SK-N-SH (cell line): ENCODE measurements at regions not wholly inside any gene's neighbourhood (a gene's known extent, or its start where the extent isn't known, plus 50 kb on each side); places are given as distances from the start of the nearest gene placed in this dataset.

Source experiments
- CTCF ChIA-PET: fragments of 300-600, 350-600 bp; formaldehyde crosslinking; extraction: SDS; loops from one replicate; lab custom pipeline; 2021; lab: Yijun Ruan, JAX
- POLR2A ChIA-PET: fragments of 350-600 bp; sonication (Branson Sonifier 250); formaldehyde crosslinking; extraction: SDS; loops from one replicate; lab custom pipeline; 2020; ENCODE audit warnings: antibody characterized with exemption, inconsistent platforms; lab: Yijun Ruan, JAX
- DNase-seq: peaks from one replicate; pipeline ENCODE4 v3.0.0; 2012
- H2AFZ ChIP-seq: fragments of 200-600 bp; sonication (generic); 2 replicates; pipeline ENCODE4 v1.8.1; 2016; ENCODE audit warnings: antibody characterized with exemption, mild to moderate bottlenecking, low read depth
- H3F3A ChIP-seq: fragments of 200-600 bp; sonication (generic); replicated peaks from 2 replicates; pipeline ENCODE3; 2016; ENCODE audit warnings: antibody characterized with exemption, mild to moderate bottlenecking; ENCODE audit not compliant: insufficient read depth
- H3K27ac ChIP-seq, 2 experiments: fragments of 200-500 bp in 1 of 2; fragments of 200-600 bp in 1 of 2; sonication (Bioruptor generic) in 1 of 2; sonication (generic), shearing (Covaris generic) in 1 of 2; 2 replicates each; pipeline versions ENCODE4 v1.5.1 to v1.6.1; 2014 to 2016; ENCODE audit warnings: low read depth in 2 of 2, inconsistent platforms in 1 of 2, low read length in 1 of 2, mild to moderate bottlenecking in 1 of 2, mixed read lengths in 1 of 2
- H3K27me3 ChIP-seq: fragments of 200-600 bp; sonication (generic), shearing (Covaris generic); 2 replicates; pipeline ENCODE4 v1.6.1; 2016; ENCODE audit warnings: mixed run types; ENCODE audit not compliant: insufficient read depth
- H3K36me3 ChIP-seq, 2 experiments: fragments of 200-500 bp in 1 of 2; fragments of 200-600 bp in 1 of 2; sonication (Bioruptor generic) in 1 of 2; sonication (generic) in 1 of 2; replicated peaks in 1 of 2; 2 replicates each; pipeline versions ENCODE3 to v1.5.1; 2014 to 2016; ENCODE audit warnings: low read length in 1 of 2, mild to moderate bottlenecking in 1 of 2; ENCODE audit not compliant: insufficient read depth in 2 of 2, control insufficient read depth in 1 of 2
- H3K4me1 ChIP-seq, 2 experiments: fragments of 200-500 bp in 1 of 2; fragments of 200-600 bp in 1 of 2; sonication (Bioruptor generic) in 1 of 2; sonication (generic), shearing (Covaris generic) in 1 of 2; 2 replicates each; pipeline versions ENCODE4 v1.5.1 to v1.6.1; 2014 to 2016; ENCODE audit warnings: low read depth in 1 of 2, low read length in 1 of 2, mixed run types in 1 of 2; ENCODE audit not compliant: insufficient read depth in 2 of 2, control insufficient read depth in 1 of 2
- H3K4me2 ChIP-seq: fragments of 200-600 bp; sonication (generic), shearing (Covaris generic); 2 replicates; pipeline ENCODE4 v1.6.1; 2017; ENCODE audit warnings: mixed run types
- H3K4me3 ChIP-seq, 2 experiments: fragments of 200-500 bp in 1 of 2; fragments of 200-600 bp in 1 of 2; sonication (Bioruptor generic) in 1 of 2; sonication (generic), shearing (Covaris generic) in 1 of 2; 2 replicates each; pipeline versions ENCODE4 v1.5.1 to v1.8.1; 2014 to 2016; ENCODE audit warnings: low read depth in 2 of 2, inconsistent platforms in 1 of 2, low read length in 1 of 2, mild to moderate bottlenecking in 1 of 2, mixed read lengths in 1 of 2, moderate library complexity in 1 of 2
- H3K79me2 ChIP-seq: fragments of 200-600 bp; sonication (generic); 2 replicates; pipeline ENCODE4 v1.8.1; 2017; ENCODE audit warnings: mild to moderate bottlenecking; ENCODE audit not compliant: insufficient read depth
- H3K9ac ChIP-seq: fragments of 200-600 bp; sonication (generic); 2 replicates; pipeline ENCODE4 v1.6.1; 2017; ENCODE audit warnings: mixed run types
- H3K9me2 ChIP-seq: fragments of 200-600 bp; sonication (generic); 2 replicates; pipeline ENCODE4 v1.6.1; 2017; ENCODE audit warnings: mixed run types
- H3K9me3 ChIP-seq: fragments of 200-600 bp; sonication (generic); 2 replicates; pipeline ENCODE4 v1.6.1; 2017; ENCODE audit warnings: mixed run types, mild to moderate bottlenecking, moderate library complexity
- H4K20me1 ChIP-seq: fragments of 200-600 bp; sonication (generic); 2 replicates; pipeline ENCODE4 v1.6.1; 2017; ENCODE audit warnings: mild to moderate bottlenecking, mixed run types; ENCODE audit not compliant: insufficient read depth
- CHD2 ChIP-seq: fragments of 150-350 bp; IDR thresholded peaks from 2 replicates; pipeline ENCODE4 v1.6.1; 2018; ENCODE audit warnings: low read length; ENCODE audit not compliant: partially characterized antibody
- CTCF ChIP-seq: fragments of 200-600 bp; sonication (generic); IDR thresholded peaks from 2 replicates; pipeline ENCODE4 v1.6.1; 2017; ENCODE audit warnings: antibody characterized with exemption, mild to moderate bottlenecking, moderate library complexity
- FOSL2 ChIP-seq: IDR thresholded peaks from 2 replicates; pipeline ENCODE4 v1.4.0; 2012; ENCODE audit warnings: low read depth, mild to moderate bottlenecking, moderate library complexity, borderline replicate concordance
- IRF3 ChIP-seq: fragments of 150-350 bp; IDR thresholded peaks from 2 replicates; pipeline ENCODE4 v1.6.1; 2016; ENCODE audit warnings: mild to moderate bottlenecking, low read depth, low read length
- MEF2A ChIP-seq: IDR thresholded peaks from 2 replicates; pipeline ENCODE4 v1.4.0; 2012; ENCODE audit warnings: low read depth, borderline replicate concordance
- PBX3 ChIP-seq: IDR thresholded peaks from 2 replicates; pipeline ENCODE4; 2012
- RAD21 ChIP-seq: IDR thresholded peaks from 2 replicates; pipeline ENCODE4 v1.6.1; 2012; ENCODE audit warnings: mild to moderate bottlenecking, low read length
- RCOR1 ChIP-seq: fragments of 150-350 bp; IDR thresholded peaks from 2 replicates; pipeline ENCODE4 v1.6.1; 2017; ENCODE audit warnings: antibody characterized with exemption, low read length
- REST ChIP-seq: IDR thresholded peaks from 2 replicates; pipeline ENCODE4 v1.6.1; 2012; ENCODE audit warnings: mild to moderate bottlenecking, low read depth, low read length, moderate library complexity
- TCF12 ChIP-seq: IDR thresholded peaks from 2 replicates; pipeline ENCODE4 v1.4.0; 2012
- YY1 ChIP-seq: IDR thresholded peaks from 2 replicates; pipeline ENCODE4 v1.4.0; 2012; ENCODE audit warnings: low read depth, mild to moderate bottlenecking
- WGBS: methylation state at CpG from one replicate; pipeline ENCODE4 v1.1.6; 2017; ENCODE audit warnings: low lambda C conversion rate; 5-methylcytosine and 5-hydroxymethylcytosine counted together

GRCh38 chr4:138724530-138724929 is 291.1 kb upstream of the NOCT start (continued):
- TF ChIP-seq CTCF (no peak), YY1 (no peak), MEF2A (no peak), PBX3 (no peak)

GRCh38 chr4:138716559-138717335 is 298.8 kb upstream of the NOCT start:
- Histone ChIP-seq H3K27me3 (no peaks in the 10 kb centered on the region), H3K9me3 (no peaks in the 10 kb centered on the region), H3K4me3 (no peak overlapping the region), H3F3A (no peaks in the 10 kb centered on the region), H3K9ac (no peak overlapping the region), H4K20me1 (no peaks in the 10 kb centered on the region), H3K27ac (no peak overlapping the region), H3K36me3 (no peaks in the 10 kb centered on the region), H3K4me1 (no peaks in the 10 kb centered on the region; a peak in 1 of 4 replicates), H3K4me2 (no peak overlapping the region), H2AFZ (no peak overlapping the region), H3K79me2 (no peaks in the 10 kb centered on the region), H3K9me2 (no peaks in the 10 kb centered on the region)
- CTCF ChIA-PET = interaction anchor here (0.9 kb wide), 1 partner anchor 35 kb away, joined by 4 read pairs; no protein-coding TSS in a partner anchor
- TF ChIP-seq FOSL2 (no peak), TCF12 (no peak), RAD21 (no peak), RCOR1 (no peak), IRF3 (no peak), REST (no peak), CHD2 (no peak)
- no peak for DNase-seq
- WGBS = 62% methylated on average over 9 of the region's 9 CpGs
- POLR2A ChIA-PET = no interaction called here
